AG04449 (cell line): ENCODE measurements at regions not wholly inside any gene's neighbourhood (a gene's known extent, or its start where the extent isn't known, plus 50 kb on each side); places are given as distances from the start of the nearest gene placed in this dataset.

Source experiments
- CTCF ChIA-PET: fragments of 350-600 bp; formaldehyde crosslinking; extraction: SDS; loops from one replicate; lab custom pipeline; 2021; ENCODE audit warnings: antibody characterized with exemption; lab: Yijun Ruan, JAX
- POLR2A ChIA-PET: fragments of 400-600, 350-600 bp; formaldehyde crosslinking; extraction: SDS; loops from one replicate; lab custom pipeline; 2020; ENCODE audit warnings: antibody characterized with exemption, inconsistent platforms; lab: Yijun Ruan, JAX
- DNase-seq: peaks from one replicate; pipeline ENCODE4 v3.0.0-alpha.2; 2010; ENCODE audit warnings: low read depth, low spot score
- H3K4me3 ChIP-seq: 2 replicates; pipeline ENCODE4 v1.5.1; 2011; ENCODE audit warnings: low read depth, mild to moderate bottlenecking, control low read depth, low read length
- TF ChIP-seq, protein P1 (sequence below): IDR thresholded peaks from one replicate; pipeline ENCODE4 v1.5.1; 2011; ENCODE audit warnings: mild to moderate bottlenecking, moderate library complexity, low read length, control low read depth, inconsistent platforms; ENCODE audit not compliant: insufficient read depth; ENCODE audit errors: missing control alignments

DNA sequence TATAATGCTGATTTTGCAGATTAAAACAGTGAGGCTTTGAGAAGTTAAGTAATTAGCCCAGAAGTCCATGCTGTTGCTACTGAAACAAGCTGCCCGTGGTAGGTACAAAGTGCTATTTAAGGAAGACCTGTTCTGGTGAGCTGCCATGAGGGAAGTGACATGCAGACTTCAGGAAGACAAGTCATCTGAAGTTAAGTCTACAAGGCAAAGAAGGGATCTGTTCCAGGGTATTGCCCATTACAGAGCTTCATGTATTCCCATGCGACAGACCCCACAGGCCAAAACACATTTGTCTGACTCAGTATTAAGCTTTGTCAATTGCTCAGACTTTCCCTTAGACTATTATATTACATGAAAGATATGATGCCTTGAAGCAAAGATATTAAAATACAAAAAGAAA is 520.8 kb downstream of the FBXO15 start:
- ChIA-PET CTCF (no interaction called here), POLR2A (no interaction called here)
- TF ChIP-seq, protein P1, sequence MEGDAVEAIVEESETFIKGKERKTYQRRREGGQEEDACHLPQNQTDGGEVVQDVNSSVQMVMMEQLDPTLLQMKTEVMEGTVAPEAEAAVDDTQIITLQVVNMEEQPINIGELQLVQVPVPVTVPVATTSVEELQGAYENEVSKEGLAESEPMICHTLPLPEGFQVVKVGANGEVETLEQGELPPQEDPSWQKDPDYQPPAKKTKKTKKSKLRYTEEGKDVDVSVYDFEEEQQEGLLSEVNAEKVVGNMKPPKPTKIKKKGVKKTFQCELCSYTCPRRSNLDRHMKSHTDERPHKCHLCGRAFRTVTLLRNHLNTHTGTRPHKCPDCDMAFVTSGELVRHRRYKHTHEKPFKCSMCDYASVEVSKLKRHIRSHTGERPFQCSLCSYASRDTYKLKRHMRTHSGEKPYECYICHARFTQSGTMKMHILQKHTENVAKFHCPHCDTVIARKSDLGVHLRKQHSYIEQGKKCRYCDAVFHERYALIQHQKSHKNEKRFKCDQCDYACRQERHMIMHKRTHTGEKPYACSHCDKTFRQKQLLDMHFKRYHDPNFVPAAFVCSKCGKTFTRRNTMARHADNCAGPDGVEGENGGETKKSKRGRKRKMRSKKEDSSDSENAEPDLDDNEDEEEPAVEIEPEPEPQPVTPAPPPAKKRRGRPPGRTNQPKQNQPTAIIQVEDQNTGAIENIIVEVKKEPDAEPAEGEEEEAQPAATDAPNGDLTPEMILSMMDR: no peak
- no peak overlapping the region for H3K4me3 ChIP-seq
- no peak for DNase-seq

DNA sequence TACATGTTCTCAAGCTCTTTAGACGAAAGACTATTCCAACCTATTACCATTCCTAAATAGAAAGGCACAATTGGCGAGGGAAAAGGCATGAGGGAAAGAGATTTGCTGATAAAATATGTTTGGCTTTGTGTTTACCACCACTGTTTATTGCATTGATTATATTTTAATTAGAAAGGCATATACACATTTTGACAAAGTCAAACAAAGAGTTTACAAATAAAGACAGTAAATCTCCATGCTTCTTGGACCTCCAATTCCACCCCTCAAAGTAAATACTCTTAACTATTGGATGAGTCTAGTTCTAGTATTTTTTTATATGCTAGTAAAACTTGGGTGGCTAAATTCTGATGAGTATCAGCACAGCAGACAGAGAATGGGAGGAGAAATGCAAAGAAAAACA is 521.4 kb downstream of the FBXO15 start:
- ChIA-PET POLR2A (no interaction called here), CTCF (no interaction called here)
- TF ChIP-seq, protein P1: no peak
- DNase-seq: no peak
- no peak overlapping the region for H3K4me3 ChIP-seq

DNA sequence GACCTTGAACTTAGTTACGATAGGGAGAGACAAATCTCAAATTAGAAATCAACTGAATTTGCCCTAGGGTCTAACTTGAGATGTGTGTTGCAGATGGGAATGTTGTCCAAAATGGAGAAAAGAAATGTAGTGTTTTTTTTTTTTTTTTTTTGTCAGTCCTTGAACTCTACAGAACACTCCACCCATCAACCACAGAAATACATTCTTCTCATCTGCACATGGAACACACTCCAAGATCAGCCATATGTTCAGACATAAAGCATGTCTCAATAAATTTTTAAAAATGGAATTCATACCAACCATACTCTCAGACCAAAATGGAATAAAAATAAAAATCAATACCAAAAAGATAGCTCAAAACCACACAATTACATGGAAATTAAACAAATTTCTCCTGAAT is 526.5 kb downstream of the FBXO15 start:
- POLR2A ChIA-PET: no interaction called here
- TF ChIP-seq, protein P1: no peak
- CTCF ChIA-PET: no interaction called here
- no peak overlapping the region for H3K4me3 ChIP-seq
- no peak for DNase-seq

DNA sequence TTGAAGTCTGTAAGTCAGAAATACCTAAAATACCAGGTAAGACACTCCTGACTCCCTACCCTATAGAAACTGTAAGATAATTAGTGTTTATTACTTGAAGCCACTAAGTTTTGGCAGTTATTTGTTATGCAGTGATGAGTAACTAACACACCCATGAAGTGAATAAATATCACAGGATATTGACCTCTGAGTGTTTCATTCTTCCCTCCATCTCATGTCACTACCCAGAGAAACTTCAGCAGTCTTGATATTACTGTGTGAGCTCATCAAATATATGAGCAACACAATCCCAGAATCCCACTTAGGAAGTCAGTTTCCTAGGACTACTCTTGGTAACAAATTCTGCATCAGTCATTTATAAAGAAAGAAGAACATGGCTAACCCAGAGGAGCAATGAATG is 529.7 kb downstream of the FBXO15 start:
- TF ChIP-seq, protein P1: no peak
- CTCF ChIA-PET: no interaction called here
- DNase-seq: no peak
- H3K4me3 ChIP-seq: no peak overlapping the region
- POLR2A ChIA-PET: no interaction called here

DNA sequence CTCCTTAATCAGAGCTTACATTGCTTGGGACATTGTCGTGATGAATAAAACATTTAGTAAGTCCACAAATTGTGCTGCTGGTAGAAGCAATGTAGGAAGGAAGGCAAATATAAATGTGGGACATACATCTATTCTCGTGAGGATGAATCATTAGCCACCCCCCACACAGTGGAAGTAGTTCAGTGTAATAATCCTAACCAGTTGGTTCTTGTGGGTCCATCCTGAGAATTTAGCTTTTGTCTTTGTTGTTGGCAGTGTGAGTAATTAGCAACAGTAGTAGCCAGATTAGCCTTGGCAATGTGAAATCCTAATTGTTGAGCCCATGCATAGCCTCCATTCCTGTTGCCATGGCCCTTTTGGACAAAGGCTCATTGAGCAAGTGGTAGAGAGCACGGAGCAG is 532.1 kb downstream of the FBXO15 start:
- POLR2A ChIA-PET: interaction anchor here (1.2 to 1.6 kb wide), 2 partner anchors 69 to 74 kb away, joined by 3 to 6 read pairs; no protein-coding TSS in a partner anchor
- no peak for DNase-seq
- H3K4me3 ChIP-seq: no peak overlapping the region
- TF ChIP-seq, protein P1: no peak
- CTCF ChIA-PET: no interaction called here

DNA sequence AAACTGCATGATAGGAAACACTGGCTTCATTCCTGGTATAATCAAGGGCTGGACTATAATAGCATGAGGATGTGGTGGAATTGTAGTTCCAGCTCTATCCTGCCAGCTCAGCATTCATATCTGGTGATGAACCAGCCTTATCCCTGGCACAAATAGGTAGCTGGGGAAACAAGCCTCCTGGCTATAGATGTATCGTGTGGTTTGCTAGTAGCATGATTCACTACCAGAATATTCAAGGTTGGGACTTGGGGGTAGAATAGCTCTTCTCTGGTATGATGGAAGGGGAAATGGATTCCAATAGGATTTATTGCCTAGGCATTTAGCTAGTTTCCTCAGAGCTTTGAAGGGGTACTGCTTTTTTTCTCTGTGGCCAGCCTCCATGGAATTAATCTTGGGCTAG is 532.8 kb downstream of the FBXO15 start:
- POLR2A ChIA-PET: interaction anchor here (1.2 to 1.6 kb wide), 2 partner anchors 69 to 74 kb away, joined by 3 to 6 read pairs; no protein-coding TSS in a partner anchor
- H3K4me3 ChIP-seq: no peak overlapping the region
- CTCF ChIA-PET: interaction anchor here (0.9 to 1.5 kb wide), 2 partner anchors 13 to 39 kb away, joined by 3 read pairs; no protein-coding TSS in a partner anchor
- TF ChIP-seq, protein P1: no peak
- peak; percentile 77 for DNase-seq
